Fibroblast of skin of left quadriceps (primary cell): ENCODE measurements at regions not wholly inside any gene's neighbourhood (a gene's known extent, or its start where the extent isn't known, plus 50 kb on each side); places are given as distances from the start of the nearest gene placed in this dataset.
"Not testable (repeated sequence)": the region's sequence is repeated elsewhere in the genome, so short reads cannot be mapped to it uniquely, and the experiment has no call there.

Experiments
- DNase-seq, 2 experiments: peaks; one replicate each; pipeline ENCODE4 v3.0.0-alpha.2; 2013; ENCODE audit warnings: low read depth in 2 of 2

DNA sequence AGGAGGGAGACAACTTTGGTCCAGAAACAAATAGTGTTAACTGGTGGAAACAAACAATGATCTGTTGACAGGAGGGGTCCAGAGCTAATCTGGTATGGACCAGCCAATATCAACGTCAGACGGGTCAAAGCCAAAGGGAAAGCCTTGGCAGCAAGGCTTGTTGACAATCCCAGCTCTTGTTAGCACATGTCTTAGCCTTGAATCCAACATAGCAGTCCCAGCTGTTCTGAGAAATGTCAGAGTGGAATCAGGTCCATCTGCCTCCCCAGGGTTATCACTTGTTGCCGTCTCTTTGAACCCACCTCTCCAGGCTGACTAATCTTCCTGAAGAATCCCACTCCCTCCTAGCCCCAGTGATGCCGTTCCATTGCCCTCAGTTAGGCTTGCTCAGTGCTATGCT, 404.6 kb upstream of the MCTP2 start:
- DNase-seq: no peak

DNA sequence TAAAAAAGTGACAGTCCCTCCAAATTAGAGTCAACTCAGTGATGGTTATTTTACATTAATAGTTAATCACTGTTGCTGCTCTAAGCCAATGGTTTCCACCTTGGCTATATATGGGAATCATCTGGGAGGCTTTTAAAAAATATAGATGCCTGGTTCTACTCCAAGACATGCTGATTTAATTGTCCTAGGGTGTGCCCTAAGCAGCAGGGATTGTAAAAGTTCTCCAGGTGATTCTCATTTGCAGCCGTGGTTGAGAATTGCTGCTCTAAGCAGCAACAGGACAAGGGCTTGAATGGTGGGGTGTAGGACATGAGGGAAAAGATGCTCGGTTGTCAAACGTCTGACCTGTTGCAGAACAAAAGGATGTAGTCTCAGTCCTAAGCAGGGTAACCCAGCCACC, 405.1 kb upstream of the MCTP2 start:
- no peak for DNase-seq

DNA sequence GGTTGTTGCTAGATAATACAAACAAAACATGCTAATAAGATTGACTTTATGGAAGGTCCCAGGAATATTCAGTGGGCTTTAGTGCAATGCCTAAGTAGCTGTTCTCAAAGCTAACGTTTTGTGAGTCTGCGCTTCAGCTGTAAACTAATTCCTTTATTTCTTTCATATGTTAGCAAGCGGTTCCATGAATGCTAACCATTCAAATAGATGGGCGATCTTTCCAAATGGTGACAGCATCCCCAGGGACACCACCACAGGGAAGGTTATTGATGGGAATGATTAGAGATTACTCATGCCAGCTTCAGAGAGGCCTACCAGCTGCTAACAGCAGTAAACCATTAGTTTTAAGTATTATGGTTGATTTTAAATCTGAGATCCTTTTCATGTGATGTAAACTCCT, 405.7 kb upstream of the MCTP2 start:
- peak in 1 of 2 experiments; percentile 29 for DNase-seq

DNA sequence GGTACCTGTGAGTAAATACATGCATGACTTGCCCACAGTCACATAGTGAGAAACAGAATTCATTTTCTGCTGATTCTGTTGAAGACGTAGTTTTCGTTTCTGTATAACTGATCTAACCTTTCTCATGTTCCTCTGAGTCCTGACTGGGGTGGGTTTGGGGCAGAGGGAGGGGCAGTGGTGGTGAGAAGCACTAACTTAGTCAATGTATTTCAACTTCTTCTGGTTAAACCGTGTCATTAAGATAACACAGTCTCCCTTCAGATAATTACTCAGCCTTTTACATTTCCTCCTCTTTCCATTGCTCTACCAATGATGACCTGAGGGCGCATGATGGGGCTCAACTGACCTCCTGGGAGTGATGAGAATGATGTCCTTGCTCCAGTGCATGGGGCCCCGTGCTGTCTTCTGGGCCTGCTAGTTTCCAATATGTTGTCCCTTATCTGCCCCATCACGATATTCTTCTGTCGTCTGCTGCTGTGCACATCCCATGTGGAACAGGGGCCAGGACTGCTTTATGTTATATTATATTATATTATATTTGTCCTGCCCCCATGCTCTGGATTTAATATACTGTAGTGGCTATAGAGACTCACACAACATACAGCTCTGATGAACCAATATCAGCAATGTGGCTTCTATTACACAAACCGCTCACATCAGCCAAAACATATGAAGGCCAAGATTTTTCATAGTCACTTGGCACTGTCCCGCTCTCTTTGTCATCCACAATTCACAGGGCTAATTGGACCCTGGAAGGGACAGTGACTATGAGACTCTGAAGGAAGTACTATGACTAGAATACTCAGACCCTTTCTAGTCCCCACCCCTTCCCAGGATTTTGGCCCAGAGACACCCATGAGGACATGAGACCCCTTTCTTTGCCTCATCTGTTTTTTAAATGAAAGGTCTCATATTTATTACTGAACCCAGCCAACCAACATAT, 407.1 kb upstream of the MCTP2 start:
- no peak for DNase-seq

DNA sequence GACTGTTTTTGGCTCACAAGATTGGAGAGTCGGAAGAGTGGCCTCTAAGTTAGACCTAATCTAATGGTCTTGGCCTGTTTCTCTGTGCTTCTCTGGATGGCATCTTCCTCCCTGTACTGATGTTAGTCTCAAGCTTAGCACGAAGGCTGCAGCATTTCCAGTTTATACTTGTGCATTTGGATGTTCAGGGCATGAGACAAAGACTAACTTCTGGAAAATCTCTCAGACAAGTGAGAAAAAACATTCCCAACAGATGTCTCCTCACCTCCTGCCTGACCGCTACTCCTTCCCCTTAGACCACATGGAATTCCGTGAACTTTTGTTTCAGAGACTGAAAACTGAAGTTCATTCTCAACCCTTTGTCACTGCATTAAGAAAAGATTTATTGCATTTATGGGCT, 410.8 kb upstream of the MCTP2 start:
- DNase-seq: no peak

DNA sequence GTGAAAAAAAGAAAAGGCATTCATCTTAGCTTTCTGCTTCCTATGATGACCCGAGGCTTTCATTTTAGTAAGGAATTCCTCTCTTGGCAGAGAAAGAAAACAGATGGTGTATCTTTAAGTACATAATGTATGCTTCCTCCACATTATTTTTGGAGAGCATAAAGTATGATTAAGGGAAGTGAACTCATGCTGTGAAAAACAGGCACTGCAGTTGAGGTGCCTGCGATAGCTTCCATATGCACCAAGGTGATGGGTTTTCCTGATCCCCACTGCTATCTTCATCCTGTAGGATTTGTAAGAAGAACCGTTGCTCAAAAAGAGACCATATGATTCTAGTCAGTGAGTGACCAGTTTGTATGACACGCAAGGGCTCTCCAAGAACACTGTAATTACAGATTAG, 411.5 kb upstream of the MCTP2 start:
- DNase-seq: no peak

DNA sequence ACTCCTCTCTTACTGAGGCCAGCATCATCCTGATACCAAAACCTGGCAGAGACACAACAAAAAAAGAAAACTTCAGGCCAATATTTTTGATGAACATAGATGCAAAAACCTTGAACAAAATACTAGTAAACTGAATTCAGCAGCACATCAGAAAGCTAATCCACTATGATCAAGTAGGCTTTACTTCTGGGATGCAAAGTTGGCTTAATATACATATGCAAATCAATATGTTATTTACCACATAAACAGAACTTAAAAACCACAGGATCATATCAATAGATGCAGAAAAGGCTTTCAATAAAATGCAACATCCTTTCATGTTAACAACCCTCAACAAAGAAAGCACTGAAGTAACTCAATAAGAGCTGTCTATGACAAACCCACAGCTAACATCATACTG, 414.5 kb upstream of the MCTP2 start:
- DNase-seq: no peak

DNA sequence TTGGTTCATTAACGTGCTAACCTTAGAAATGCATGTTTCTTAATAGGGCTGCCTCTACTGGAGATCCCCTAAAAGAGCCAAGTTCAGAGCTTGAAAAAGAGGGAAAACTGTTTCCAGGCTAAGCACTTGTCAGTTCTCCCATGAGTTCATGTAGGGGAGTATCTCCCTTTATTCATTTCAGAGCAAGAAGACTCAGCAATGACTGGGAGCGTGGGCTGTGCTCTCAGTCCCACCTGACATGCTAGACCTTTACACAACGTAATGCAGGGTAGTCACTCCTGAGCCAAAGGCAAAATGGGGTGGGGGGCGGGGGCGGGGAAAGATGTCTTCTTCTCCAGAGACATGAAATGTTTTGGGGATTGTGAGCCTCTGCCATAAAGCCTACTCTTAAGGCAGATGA, 420.1 kb upstream of the MCTP2 start:
- no peak for DNase-seq

DNA sequence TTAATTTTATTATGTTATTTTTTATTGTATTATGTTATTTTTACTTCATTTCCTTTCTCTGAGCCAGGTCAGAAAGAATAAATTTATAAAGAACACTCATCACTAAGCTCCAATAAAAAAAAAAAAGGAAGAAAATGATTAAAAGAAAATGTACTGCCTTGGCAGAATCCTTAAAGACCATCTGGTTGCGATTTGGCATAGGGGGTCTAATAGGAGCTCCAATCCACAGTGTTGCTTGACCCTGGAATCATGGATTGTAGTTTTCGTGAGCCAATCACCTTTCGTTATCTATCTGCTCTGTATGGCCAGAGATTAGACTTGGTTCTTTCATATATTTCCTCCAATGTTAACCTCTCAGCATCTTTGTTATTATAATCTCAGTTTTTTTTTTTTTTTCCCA, 421.8 kb upstream of the MCTP2 start:
- DNase-seq: no peak

DNA sequence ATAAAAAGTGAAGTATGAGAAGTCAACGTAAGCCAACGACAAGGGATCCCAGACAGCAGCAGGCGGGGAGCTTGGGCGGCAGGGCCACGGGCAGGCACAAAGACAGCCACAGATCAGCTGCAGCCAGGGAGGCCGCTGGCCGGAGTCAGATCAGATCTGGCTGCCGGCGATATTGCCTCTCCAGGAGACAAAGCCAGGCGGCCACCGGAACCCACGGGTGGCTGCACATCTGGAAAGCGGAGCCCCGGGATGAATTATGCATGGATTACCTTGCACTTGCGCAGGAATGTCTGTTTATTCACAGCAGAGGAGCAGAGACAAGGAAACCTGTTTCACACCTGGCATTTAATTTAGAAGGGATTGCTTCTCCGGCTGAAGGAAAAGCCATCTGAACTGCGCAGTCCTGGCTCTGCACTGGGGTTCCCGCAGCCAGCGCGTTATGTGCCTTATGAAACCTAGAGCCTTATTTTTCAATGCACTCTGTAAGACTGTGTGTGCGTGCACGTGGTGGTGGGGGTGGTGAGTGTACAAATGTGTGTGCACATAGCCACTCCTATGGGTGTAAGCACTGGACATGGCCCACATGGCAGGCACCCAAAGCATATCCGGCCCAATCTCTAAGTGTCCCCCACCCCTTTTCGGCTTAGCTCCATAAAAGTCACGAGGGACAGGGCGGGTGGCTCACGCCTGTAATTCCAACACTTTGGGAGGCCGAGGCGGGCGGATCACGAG, 427.8 kb upstream of the MCTP2 start:
- no peak for DNase-seq

DNA sequence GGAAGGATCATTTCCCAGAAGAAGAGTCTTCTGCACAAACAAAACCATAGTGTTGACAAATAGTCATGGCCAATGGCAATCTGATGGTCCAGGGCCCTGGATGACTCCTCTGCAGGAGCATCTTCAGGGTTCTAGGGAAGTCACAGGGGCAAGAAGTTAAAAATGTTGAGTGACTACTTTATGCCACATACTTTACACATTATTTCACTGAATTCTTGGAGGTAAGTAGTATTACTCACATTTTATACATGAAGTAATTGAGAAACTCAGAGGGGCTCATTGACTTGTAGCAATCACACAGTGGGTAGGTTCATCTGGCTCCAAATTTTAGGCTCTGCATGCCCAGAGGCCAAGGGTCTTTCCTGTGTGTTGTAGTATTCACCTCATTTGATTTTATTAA, 430.2 kb upstream of the MCTP2 start:
- no peak for DNase-seq

DNA sequence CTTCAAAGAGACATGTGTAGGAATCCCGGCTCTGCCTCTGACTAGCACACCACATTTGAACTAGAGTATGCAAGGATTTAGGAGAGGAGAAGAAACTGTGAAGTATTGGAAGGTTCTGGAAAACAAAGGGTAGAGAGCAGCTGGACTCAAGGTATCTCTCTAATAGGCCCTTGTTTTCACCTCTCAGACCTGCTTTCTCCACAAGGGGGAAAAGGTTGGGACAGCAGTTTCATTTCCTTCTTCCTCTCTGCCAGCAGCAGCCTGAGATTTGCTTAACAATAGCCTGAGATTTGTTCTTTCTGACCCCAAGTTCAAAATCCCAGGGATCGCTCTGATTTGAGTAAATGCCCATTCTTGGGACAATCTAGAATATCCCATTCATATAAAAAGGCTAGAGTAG, 430.6 kb upstream of the MCTP2 start:
- no peak for DNase-seq

DNA sequence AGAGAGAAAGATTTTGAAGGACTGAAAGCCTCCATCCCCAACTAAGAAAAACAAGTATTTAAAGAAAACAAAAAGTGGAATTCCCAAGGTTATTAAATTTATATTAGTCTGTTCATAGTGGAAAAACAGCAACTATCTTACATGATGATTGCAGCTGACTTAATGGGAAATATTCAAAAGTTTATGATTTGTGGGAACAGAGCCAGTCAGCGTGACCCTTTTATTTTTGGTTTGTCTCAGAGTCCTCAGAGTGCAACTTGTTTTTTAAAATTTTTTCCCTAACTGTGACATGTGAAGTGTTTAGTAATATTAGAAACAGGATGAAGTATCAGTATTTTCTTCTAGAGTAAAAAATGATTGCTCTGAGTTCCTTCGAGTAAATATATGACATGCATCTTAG, 441.9 kb upstream of the MCTP2 start:
- DNase-seq: no peak

DNA sequence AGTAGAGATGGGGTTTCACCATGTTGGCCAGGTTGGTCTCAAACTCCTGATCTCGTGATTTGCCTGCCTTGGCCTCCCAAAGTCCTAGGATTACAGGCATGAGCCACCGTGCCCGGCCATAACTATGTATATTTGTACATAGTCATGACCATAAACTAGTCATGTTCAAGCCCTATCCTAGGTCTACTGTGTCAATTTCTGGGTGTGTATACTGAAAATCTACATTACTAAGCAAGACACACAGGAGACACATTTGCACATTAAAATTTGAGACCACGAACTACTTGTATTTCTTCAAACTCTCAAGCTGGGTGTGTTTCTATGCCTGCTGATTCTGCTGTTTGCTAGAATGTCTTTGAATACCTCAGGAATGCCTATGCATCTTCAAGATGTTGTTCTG, 451.3 kb upstream of the MCTP2 start:
- DNase-seq: no peak

DNA sequence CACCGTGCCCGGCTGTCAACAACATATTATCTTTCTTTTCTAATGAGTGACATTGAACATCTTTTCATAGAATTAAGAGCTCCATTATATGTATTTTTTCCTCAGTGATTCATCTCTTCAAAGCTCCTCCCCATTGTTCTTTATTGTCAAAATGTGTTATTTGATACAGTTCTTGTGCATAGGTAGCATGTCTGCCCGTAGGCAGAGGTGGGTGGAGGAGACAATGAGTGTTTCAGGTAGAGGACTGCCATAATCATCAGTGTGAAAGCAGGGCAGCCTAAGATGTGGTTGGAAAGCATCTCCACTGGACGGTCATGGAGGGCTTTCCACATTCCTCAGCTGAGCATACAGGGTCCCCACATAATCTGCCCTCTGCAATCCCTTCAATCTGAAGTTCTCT, 452.0 kb upstream of the MCTP2 start:
- DNase-seq: no peak

DNA sequence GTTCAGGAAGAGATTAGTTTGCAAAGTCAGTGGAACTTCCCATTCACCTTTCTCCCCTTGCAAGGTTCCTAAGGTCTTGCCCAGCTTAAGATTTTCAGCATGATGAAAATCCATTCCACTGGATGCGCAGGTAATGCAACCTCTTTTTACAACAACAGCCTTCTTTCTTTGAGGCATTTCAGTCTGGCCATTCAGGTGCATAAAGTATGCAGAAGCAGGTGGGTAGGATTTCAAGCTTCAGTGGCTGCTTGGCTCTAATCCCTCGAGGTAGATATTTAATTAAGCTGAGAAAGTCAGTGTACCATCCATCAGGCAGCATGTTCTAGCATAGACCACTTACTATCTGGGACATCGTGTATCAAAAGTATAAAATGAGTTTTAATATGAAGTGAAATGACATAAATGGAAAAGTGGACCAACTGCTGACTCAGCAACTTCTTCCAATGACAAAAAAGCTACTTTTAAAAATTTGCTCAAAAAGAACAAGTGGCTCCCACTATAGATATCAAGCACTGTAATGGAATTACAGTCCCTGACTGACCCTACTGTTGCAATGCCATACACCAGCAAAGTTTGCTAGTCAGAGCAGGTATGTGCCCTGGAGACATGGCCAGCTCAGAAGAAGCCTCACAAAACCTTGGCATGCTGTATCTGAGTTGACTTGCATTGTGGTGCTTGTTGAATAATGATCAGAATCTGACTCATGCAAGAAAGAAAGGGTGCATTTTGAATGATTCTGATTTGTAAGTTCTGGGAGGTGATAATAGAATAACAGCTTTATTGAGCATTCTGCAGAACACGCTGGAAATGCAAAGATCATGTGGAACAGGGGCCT, 459.9 kb upstream of the MCTP2 start:
- no peak for DNase-seq

DNA sequence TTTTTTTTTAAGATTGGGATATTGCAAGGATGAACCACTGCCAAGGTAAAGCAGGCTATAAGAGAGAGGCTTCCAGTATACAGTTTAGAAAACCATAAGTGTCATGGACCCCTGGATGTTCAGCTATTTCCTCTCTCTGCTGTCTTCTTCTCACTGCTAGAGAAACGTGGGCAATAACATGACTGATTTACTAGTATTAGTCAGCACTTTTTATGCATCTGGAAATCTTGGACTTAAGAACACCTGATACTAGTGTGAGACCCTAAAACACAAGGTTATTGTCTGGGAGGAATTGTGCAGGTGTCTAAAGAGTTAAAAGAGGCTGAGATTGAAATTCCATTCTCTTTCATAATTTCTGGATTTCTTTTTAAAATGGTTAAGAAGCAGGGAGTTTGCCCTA, 460.6 kb upstream of the MCTP2 start:
- no peak for DNase-seq

DNA sequence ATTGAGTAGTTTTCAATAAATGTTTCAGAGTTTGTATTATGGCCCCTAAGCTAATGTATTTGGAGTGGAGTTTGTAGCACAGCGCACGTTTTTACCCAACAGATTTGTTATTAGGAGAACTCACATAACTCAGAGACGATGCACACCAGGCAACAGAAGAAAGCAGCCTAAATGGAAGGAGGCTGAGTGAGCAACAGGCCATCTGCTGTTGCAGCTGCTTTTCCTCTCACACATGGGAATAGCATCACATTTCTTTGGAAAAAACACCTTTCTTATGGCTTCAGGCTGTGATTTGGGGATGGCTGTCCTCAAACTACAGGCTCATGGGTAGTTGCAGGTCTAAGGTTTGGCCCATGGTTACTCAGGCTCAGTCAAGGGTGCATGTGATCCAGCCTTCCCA, 469.3 kb upstream of the MCTP2 start:
- no peak for DNase-seq

DNA sequence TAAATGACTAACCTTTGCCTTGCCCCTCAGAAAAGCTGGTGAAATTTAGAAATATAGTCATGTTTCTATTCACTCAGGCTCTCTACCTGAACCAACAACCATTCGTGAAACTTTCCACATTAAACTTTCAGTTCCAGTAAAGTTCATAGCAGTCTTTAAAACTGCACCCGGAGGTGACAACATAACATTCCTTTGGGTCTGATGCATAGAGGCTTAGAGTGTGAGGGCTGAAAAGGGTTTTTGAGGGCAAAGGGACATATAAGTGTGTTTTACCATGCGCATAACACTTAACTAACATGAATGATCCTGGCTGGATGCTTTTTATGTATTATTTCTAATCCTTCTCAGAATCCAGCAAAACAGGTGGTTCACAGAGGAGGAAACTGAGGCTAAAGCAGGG, 471.7 kb upstream of the MCTP2 start:
- peak in 1 of 2 experiments; percentile 7 for DNase-seq

DNA sequence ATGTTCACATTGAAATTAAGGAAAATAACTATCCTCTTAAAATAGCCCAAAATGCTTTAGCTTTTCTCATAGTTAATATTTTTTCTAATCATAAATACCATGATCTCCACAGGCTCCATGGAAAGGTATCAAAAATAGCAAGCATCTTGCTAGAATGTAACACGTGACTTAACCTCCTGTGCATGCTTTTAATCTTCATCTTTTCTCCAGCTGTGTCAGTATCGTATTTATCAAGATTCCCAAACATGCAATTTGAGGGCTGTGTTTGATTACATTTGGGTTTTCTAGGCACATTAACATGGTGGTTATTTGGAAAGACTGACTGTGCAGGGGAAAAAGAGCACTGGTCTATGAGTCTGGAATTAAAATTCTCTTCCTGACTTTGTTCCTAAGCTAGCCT, 472.5 kb upstream of the MCTP2 start:
- DNase-seq: no peak

DNA sequence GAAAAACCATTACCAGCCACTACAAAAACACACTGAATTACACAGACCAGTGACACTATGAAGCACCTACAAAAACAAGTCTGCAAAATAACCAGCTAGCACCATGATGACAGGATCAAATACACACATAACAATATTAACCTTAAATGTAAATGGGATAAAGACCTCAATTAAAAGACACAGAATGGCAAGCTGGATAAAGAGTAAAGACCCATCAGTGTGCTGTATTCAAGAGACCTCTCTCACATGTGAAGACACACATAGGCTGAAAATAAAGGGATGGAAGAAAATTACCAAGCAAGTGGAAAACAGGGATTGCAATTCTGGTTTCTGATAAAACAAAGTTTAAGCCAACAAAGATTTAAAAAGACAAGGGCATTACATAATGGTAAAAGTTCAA, 482.7 kb upstream of the MCTP2 start:
- DNase-seq: no peak

DNA sequence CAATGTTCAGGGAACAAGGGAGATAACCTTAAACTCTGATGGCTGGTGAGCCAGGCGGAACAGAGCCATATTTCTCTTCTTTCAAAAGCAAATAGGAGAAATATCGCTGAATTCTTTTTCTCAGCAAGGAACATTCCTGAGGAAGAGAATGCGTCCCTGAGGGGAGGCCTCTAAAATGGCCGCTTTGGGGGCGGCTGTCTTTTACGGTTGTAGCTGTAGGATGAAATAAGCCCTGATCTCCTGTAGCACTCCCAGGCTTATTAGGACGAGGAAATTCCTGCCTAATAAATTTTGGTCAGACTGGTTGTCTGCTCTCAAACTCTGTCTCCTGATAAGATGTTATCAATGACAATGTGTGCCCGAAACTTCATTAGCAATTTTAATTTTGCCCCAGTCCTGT, 496.4 kb upstream of the MCTP2 start:
- DNase-seq: not testable (repeated sequence)
